Astrocyte (in vitro differentiated cells and primary cell): ENCODE measurements at regions not wholly inside any gene's neighbourhood (a gene's known extent, or its start where the extent isn't known, plus 50 kb on each side); places are given as distances from the start of the nearest gene placed in this dataset.

Experiments used
- EZH2 ChIP-seq: IDR thresholded peaks from 2 replicates; pipeline ENCODE4 v1.6.1; 2012; ENCODE audit warnings: mild to moderate bottlenecking, low read length, inconsistent platforms; ENCODE audit not compliant: insufficient read depth
- TF ChIP-seq, protein P1 (sequence below): IDR thresholded peaks from 2 replicates; pipeline ENCODE4 v1.5.1; 2011; ENCODE audit warnings: low read depth, mild to moderate bottlenecking, inconsistent platforms, low read length, moderate library complexity; ENCODE audit not compliant: insufficient read depth

- TF ChIP-seq, protein P1, sequence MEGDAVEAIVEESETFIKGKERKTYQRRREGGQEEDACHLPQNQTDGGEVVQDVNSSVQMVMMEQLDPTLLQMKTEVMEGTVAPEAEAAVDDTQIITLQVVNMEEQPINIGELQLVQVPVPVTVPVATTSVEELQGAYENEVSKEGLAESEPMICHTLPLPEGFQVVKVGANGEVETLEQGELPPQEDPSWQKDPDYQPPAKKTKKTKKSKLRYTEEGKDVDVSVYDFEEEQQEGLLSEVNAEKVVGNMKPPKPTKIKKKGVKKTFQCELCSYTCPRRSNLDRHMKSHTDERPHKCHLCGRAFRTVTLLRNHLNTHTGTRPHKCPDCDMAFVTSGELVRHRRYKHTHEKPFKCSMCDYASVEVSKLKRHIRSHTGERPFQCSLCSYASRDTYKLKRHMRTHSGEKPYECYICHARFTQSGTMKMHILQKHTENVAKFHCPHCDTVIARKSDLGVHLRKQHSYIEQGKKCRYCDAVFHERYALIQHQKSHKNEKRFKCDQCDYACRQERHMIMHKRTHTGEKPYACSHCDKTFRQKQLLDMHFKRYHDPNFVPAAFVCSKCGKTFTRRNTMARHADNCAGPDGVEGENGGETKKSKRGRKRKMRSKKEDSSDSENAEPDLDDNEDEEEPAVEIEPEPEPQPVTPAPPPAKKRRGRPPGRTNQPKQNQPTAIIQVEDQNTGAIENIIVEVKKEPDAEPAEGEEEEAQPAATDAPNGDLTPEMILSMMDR = no peak
- no peak for TF ChIP-seq EZH2
Measured at GRCh38 chr5:100464418-100464817, 70.8 kb upstream of the FAM174A start.
